HG03280 (cell line): ENCODE measurements at regions not wholly inside any gene's neighbourhood (a gene's known extent, or its start where the extent isn't known, plus 50 kb on each side); places are given as distances from the start of the nearest gene placed in this dataset.

ENCODE experiments used
- ATAC-seq: cut with Tn5 transposase; IDR thresholded peaks from one replicate; pipeline ENCODE4 v1.9.1; 2021; ENCODE audit warnings: mild to moderate bottlenecking, moderate library complexity; ENCODE audit not compliant: unreplicated experiment

GRCh38 chr16:6946802-6947201, 385.8 kb upstream of the RBFOX1 start:
- no peak for ATAC-seq

GRCh38 chr16:6946106-6946505, 386.5 kb upstream of the RBFOX1 start:
- no peak for ATAC-seq

GRCh38 chr16:6940968-6941367, 391.7 kb upstream of the RBFOX1 start:
- no peak for ATAC-seq

DNA sequence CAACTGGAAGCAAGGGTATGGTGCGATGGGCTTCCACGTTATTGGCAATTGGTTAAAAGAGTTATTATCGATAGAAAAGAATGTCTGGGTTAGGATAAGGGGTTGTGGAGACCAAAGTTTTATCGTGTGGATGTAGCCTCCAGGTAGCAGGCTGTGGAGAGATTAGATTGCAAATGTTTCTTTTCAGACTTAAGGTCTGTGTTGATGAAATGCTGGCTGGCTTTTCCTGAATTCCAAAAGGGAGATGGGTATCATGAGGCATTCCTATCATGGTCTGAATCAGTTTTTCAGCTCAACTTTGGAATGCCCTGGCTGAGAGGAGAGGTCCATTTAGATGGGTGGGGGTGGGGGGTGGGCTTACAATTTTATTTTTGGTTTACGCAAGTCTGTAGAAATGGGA, 395.0 kb upstream of the RBFOX1 start:
- ATAC-seq = no peak

- ATAC-seq = no peak
These were observed 399.7 kb upstream of the RBFOX1 start for GRCh38 chr16:6932871-6933385.

DNA sequence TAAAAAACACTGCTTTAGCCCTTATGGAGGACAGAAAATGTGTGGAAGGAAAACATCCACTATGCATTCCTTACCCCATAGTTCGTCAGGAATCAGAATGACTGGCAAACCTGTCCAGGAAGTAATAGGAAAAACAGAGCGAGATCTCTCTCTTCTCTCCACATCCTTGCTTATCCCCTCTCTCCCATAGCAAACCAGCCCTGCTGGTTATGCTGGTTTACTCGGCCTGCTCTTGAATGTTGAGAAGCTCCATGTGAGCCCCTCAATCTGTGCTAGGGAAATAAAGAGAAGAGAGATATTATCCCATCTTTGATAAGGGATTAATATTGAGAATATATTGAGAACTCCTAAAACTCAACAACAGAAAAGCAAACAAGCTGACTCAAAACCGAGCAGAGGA, 402.8 kb upstream of the RBFOX1 start:
- no peak for ATAC-seq

GRCh38 chr16:6926762-6927161, 405.9 kb upstream of the RBFOX1 start:
- ATAC-seq = no peak

GRCh38 chr16:6926341-6926740, 406.3 kb upstream of the RBFOX1 start:
- no peak for ATAC-seq

- no peak for ATAC-seq
These were observed 414.0 kb upstream of the RBFOX1 start for GRCh38 chr16:6918646-6919045.

DNA sequence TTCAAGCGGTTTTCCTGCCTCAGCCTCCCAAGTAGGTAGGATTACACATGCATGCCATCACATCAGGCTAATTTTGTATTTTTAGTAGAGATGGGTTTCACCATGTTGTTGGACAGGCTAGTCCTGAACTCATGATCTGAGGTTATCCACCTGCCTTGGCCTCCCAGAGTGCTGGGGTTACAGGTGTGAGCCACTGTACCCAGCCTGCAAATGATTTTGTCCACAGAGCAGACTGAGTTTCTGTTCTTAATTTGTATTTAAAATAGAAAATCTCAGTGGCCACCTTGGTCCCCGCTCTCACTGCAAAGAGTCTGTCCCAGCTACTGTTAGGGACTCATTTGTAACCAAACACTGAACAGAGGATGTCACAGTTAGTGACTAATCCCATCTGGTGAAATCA, 415.7 kb upstream of the RBFOX1 start:
- ATAC-seq = no peak

- ATAC-seq = no peak
These were observed 419.1 kb upstream of the RBFOX1 start for GRCh38 chr16:6913566-6913965.

GRCh38 chr16:6910301-6910700, 422.3 kb upstream of the RBFOX1 start:
- ATAC-seq = no peak

DNA sequence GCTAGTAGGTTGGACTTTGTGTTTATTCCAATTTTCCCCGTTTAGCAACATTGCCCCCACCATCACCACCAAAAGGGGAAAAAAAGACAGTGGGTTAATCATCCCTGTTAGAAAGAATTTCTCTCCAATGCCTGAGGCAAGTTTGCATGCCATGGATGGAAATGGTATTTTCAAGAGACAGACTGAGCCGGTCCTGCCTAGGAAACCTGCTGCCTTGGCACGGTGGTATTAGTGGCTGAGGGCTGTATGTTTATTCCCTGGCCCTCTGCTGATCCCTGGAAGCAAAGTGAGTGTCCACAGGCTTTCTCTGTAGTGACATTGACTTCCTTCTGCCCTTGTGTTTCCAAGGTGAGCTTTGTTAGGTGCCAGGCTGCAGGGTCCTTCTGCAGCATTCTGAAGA, 427.0 kb upstream of the RBFOX1 start:
- ATAC-seq = no peak

DNA sequence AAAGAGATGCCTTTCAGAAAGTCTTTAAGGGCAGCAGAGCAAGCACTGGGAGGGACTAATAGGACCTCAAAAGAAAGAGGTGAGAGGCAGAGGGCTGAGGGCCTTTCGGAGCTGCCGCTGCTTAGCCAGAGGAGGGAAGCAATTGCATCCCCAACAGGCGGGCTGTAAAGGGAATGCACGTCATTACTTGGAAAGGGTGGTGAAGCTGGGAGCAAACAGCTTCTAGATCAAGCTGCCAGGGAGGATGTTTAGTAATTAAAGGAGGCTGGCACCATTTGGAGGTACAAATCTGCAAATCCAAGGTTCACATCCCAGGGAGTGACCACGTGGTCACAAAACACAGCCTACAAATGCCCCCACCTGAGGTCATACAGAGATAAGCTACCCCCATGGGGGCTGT, 429.0 kb upstream of the RBFOX1 start:
- no peak for ATAC-seq

- ATAC-seq = no peak
These were observed 433.7 kb upstream of the RBFOX1 start for GRCh38 chr16:6898896-6899295.

DNA sequence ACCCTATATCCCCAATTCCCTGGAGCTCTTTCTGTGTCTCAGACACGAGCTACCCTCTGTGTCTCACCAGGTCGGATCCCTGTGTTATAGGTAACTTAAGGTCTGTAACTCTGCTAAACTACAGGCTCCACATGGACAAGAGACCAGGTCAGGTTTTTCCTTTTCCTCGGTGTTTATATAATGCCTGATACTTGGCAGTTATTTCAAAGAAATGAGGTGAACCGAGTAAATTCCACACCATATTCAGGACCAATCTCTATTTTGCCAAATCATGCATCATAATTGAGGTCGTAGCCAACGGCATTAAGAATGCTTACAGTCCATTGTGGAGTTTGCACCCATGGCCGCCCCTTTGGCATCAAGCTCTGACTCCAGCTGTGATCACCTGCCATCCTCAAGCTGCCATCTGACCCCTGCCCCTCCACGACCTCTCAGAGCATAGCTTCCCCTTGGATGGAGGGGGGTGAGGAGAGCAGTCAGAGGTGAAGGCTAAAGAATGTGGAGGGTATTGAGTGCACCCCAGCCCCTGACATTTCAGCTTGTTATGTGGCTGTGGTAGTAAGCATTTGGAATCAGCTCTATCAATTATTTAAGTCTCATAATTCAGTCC, 434.7 kb upstream of the RBFOX1 start:
- no peak for ATAC-seq

- ATAC-seq = no peak
These were observed 439.7 kb upstream of the RBFOX1 start for GRCh38 chr16:6892966-6893365.

GRCh38 chr16:6891496-6891895, 441.1 kb upstream of the RBFOX1 start:
- ATAC-seq = no peak

DNA sequence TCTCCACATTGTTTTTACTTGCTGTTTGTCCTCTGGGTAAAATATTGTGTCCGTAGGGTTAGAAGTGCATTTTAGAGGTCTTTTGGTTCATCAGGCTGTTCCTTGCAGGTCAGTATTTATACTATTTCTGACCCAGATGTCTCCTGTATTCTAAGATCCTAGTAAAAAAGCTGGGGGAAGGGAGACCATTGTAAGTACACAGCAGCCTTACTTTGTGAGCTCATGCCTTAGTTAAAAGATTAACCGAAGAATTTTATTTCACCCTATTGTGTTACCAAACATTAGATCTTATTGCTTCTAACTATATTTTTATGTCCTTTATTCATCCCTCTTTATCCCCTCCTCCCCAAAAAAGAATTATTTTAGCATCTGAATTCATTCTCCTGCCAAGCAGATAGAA, 444.1 kb upstream of the RBFOX1 start:
- no peak for ATAC-seq

DNA sequence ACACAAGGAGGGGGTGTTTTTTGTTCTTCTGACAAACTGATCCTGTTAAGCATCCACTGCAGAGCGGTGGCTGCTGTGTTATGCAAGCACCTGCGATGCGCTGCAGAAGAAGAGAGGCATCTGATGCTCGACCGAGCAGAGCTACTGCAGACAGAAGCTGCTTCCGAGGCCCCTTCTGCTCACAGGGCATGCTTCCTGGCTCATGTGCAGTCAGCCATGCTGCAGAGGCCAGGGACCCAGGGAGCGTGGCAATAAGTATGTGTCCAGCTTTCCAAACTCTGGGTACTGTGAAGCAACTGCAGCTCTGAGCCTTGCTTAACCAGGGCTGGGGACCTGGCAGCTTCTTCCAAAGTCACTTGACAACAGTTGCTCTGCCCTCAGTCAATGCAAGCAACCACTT, 448.6 kb upstream of the RBFOX1 start:
- no peak for ATAC-seq

- no peak for ATAC-seq
These were observed 452.4 kb upstream of the RBFOX1 start for GRCh38 chr16:6880263-6880662.

DNA sequence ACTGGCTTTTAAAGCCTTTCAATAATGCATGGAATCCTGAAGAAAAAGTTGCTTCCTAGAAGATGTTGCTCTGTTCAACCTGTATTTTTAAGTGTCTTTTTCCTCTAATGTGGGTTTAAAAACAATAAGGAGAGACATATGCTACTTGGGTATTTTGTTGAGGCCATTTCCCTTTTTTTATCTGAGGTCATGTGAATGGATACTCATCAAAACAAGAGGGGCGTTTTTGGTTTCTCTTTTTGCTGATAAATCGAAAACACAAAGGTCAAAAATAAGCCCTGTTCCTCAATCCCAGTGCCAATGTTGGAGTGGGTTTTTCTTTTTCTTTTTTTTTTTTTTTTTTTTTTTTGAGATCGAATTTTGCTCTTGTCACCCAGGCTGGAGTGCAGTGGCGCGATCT, 468.0 kb upstream of the RBFOX1 start:
- ATAC-seq = no peak

DNA sequence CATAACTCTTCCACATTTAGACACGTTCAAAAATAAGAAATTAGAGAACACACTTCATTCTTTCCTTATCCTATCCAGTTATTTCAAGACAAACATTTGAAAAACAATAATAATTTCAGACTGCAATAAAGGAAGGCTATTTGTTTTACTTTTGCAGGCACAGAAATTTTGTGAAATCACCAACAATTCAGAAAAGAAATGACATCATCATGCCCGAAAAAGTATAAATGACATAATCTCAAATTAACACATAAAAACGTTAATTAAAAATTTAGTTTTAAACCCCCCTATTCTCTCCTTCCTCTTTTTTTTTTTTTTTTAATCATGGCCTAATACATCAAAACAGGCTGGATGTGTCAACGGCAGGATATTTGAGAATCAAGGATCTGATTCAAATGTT, 468.4 kb upstream of the RBFOX1 start:
- no peak for ATAC-seq
